SK-N-SH (cell line): ENCODE measurements at regions not wholly inside any gene's neighbourhood (a gene's known extent, or its start where the extent isn't known, plus 50 kb on each side); places are given as distances from the start of the nearest gene placed in this dataset.

Experiments
- CHD2 ChIP-seq: fragments of 150-350 bp; IDR thresholded peaks from 2 replicates; pipeline ENCODE4 v1.6.1; 2018; ENCODE audit warnings: low read length; ENCODE audit not compliant: partially characterized antibody
- CTCF ChIP-seq: fragments of 200-600 bp; sonication (generic); IDR thresholded peaks from 2 replicates; pipeline ENCODE4 v1.6.1; 2017; ENCODE audit warnings: antibody characterized with exemption, mild to moderate bottlenecking, moderate library complexity
- EP300 ChIP-seq, 2 experiments: IDR thresholded peaks; 2 replicates each; pipeline versions ENCODE4 v1.4.0 to v1.6.1; 2012; ENCODE audit warnings: borderline replicate concordance in 1 of 2, low read depth in 1 of 2, low read length in 1 of 2
- EZH2phosphoT487 ChIP-seq: fragments of 200-600 bp; sonication (generic); IDR thresholded peaks from 2 replicates; pipeline ENCODE4 v1.6.1; 2017; ENCODE audit warnings: low read depth, mixed run types, mild to moderate bottlenecking, antibody characterized with exemption, moderate library complexity, borderline replicate concordance
- POLR2AphosphoS5 ChIP-seq: IDR thresholded peaks from 2 replicates; pipeline ENCODE4 v1.6.1; 2012; ENCODE audit warnings: low read depth, low read length
- RAD21 ChIP-seq: IDR thresholded peaks from 2 replicates; pipeline ENCODE4 v1.6.1; 2012; ENCODE audit warnings: mild to moderate bottlenecking, low read length
- SMC3 ChIP-seq: IDR thresholded peaks from 2 replicates; pipeline ENCODE4 v1.6.1; 2012; ENCODE audit warnings: low read depth, low read length, improper control_type of control experiment
- TAF1 ChIP-seq: IDR thresholded peaks from 2 replicates; pipeline ENCODE4 v1.6.1; 2012; ENCODE audit warnings: low read depth, mild to moderate bottlenecking, low read length, moderate library complexity, borderline replicate concordance
- USF2 ChIP-seq: fragments of 150-350 bp; IDR thresholded peaks from 2 replicates; pipeline ENCODE4 v1.6.1; 2017; ENCODE audit warnings: antibody characterized with exemption, low read length, low read depth, borderline replicate concordance

- TF ChIP-seq EP300 (IDR thresholded peaks at IDR 0.05; ENCODE audit: borderline replicate concordance in 1 of 2, low read depth in 1 of 2, low read length in 1 of 2), result no peak
- TF ChIP-seq CTCF, result no peak
- no peak for TF ChIP-seq SMC3
- TF ChIP-seq USF2, result no peak
- no peak for TF ChIP-seq CHD2
- no peak for TF ChIP-seq RAD21
- TF ChIP-seq TAF1, result no peak
- no peak for TF ChIP-seq EZH2phosphoT487
- no peak for TF ChIP-seq POLR2AphosphoS5
These were observed 425.8 kb upstream of the FOXG1 start for GRCh38 chr14:28340816-28341215.
